ENCODE measurements at regions not wholly inside any gene's neighbourhood (a gene's known extent, or its start where the extent isn't known, plus 50 kb on each side); places are given as distances from the start of the nearest gene placed in this dataset.

DNA sequence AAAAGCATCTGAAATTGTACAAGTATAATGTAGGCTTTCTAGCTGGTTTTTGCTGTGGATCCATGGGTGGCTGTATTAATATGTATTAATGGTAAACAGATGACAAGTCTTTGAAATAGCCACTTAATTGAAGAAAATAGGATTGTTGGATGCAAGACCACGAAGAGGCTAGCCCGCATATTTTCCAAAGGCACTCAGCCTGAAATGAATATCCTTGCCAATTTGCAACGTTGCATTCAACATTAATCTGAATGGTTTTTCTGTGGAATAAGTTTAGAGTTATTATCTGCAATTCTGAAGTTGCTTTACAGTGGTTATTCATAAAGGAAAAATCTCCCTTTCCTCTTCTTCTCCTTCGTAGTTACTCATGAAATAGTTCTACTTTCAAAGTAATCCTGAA lies 86.2 kb upstream of the SPATS2L start:
- ChIA-PET POLR2A (ENCODE audit: low non-redundant PET) (no interaction called here), CTCF (no interaction called here)
- BruUV-seq (replicated peaks) = no TSS peak
- Histone ChIP-seq H3K9me3 (ENCODE audit: low read depth, low read length, poor library complexity, severe bottlenecking) (no peaks in the 10 kb centered on the region), H3K4me3 (ENCODE audit: low read depth, low read length, poor library complexity, severe bottlenecking) (no peak overlapping the region), H3K4me1 (ENCODE audit: insufficient read depth, low read length, poor library complexity, severe bottlenecking) (no peaks in the 10 kb centered on the region), H3K27me3 (replicated peaks; ENCODE audit: insufficient read depth, low read depth, low read length, poor library complexity) (no peaks in the 10 kb centered on the region), H3K36me3 (ENCODE audit: insufficient read depth, low read length, poor library complexity, severe bottlenecking) (no peaks in the 10 kb centered on the region), H3K27ac (ENCODE audit: low read depth, low read length, poor library complexity, severe bottlenecking) (no peak overlapping the region)
- intact Hi-C loops (cut with micrococcal nuclease; ENCODE audit: unreplicated experiment) = no loop called here
- no peak for TF ChIP-seq EZH2 (IDR thresholded peaks at IDR 0.05; ENCODE audit: borderline replicate concordance, low read depth, low read length, poor library complexity, severe bottlenecking)
- TF ChIP-seq, protein P1, sequence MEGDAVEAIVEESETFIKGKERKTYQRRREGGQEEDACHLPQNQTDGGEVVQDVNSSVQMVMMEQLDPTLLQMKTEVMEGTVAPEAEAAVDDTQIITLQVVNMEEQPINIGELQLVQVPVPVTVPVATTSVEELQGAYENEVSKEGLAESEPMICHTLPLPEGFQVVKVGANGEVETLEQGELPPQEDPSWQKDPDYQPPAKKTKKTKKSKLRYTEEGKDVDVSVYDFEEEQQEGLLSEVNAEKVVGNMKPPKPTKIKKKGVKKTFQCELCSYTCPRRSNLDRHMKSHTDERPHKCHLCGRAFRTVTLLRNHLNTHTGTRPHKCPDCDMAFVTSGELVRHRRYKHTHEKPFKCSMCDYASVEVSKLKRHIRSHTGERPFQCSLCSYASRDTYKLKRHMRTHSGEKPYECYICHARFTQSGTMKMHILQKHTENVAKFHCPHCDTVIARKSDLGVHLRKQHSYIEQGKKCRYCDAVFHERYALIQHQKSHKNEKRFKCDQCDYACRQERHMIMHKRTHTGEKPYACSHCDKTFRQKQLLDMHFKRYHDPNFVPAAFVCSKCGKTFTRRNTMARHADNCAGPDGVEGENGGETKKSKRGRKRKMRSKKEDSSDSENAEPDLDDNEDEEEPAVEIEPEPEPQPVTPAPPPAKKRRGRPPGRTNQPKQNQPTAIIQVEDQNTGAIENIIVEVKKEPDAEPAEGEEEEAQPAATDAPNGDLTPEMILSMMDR (conservative IDR thresholded peaks at IDR 0.05; ENCODE audit: low read depth, low read length) = no peak
- DNase-seq (ENCODE audit: low spot score) = no peak

DNA sequence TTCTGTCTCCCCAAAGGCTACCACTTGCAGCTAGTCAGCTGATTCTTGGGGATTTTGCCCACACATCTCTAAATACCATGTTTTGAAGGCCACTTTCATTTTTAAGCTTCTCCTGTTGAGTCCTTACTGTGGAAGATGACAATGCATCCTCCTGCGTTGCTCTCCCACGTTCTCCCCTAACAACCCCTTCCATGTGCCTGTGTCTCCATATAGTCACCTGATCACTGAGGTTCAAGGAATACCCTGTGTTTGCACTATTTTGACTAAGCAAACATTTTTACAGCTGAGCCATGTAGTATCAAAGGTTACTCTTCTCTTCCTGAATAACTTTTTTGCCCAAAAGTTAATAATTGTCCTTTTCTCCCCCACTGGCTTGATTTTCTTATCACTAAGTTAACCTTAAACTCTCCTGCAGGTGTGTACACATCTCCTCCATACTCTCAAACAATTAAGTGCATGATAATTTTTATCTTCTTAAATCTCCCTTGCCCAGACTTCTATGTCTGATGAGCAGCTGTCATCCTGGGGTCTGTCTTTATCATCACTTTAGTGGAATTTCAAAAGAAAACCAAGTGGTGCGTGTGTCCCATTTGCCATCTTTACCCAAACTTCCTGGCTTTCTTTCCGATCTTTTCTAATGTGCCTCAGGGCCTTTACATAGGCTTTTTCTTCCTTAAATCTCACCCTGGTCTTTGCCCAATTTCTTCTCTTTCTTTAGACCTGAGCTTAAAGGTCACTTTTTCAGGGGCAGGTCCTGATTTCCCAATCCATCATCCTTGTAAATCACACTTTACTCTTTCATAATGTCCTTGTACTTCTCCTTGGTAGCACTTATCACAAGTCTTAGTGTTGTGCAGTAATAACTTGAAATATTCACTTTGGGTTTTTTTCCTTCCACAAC lies 85.2 kb upstream of the SPATS2L start:
- ChIA-PET POLR2A (ENCODE audit: low non-redundant PET) (no interaction called here), CTCF (no interaction called here)
- H3K36me3 ChIP-seq (ENCODE audit: insufficient read depth, low read length, poor library complexity, severe bottlenecking) = no peaks in the 10 kb centered on the region
- no peak for DNase-seq (ENCODE audit: low spot score)
- H3K27ac ChIP-seq (ENCODE audit: low read depth, low read length, poor library complexity, severe bottlenecking) = no peak overlapping the region
- intact Hi-C loops (cut with micrococcal nuclease; ENCODE audit: unreplicated experiment) = no loop called here
- no peak overlapping the region for H3K4me3 ChIP-seq (ENCODE audit: low read depth, low read length, poor library complexity, severe bottlenecking)
- H3K4me1 ChIP-seq (ENCODE audit: insufficient read depth, low read length, poor library complexity, severe bottlenecking) = no peaks in the 10 kb centered on the region
- no peak for TF ChIP-seq EZH2 (IDR thresholded peaks at IDR 0.05; ENCODE audit: borderline replicate concordance, low read depth, low read length, poor library complexity, severe bottlenecking)
- TF ChIP-seq, protein P1 (conservative IDR thresholded peaks at IDR 0.05; ENCODE audit: low read depth, low read length) = no peak
- BruUV-seq (replicated peaks) = no TSS peak
- H3K27me3 ChIP-seq (replicated peaks; ENCODE audit: insufficient read depth, low read depth, low read length, poor library complexity) = no peaks in the 10 kb centered on the region
- H3K9me3 ChIP-seq (ENCODE audit: low read depth, low read length, poor library complexity, severe bottlenecking) = no peaks in the 10 kb centered on the region

DNA sequence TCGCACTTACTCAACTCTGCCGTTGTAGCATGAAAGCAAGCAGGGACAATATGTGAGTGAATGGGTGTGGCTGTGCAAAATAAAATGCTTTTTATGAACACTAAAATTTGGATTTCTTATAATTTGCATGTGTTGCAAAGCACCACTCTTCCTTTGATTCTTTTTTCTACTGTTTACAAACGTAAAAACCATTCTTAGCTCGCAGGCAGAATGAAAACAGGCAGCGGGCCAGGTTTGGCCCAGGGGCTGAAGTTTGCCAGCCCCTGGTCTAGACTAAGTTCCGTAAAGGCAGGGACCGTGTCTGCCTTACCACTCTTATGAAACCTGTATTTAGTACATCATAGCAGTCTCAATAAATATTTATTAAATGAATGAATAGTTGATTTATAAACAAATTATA lies 83.7 kb upstream of the SPATS2L start:
- Histone ChIP-seq H3K9me3 (ENCODE audit: low read depth, low read length, poor library complexity, severe bottlenecking) (no peaks in the 10 kb centered on the region), H3K27ac (ENCODE audit: low read depth, low read length, poor library complexity, severe bottlenecking) (no peak overlapping the region), H3K4me1 (ENCODE audit: insufficient read depth, low read length, poor library complexity, severe bottlenecking) (no peaks in the 10 kb centered on the region), H3K4me3 (ENCODE audit: low read depth, low read length, poor library complexity, severe bottlenecking) (no peak overlapping the region), H3K36me3 (ENCODE audit: insufficient read depth, low read length, poor library complexity, severe bottlenecking) (no peaks in the 10 kb centered on the region), H3K27me3 (replicated peaks; ENCODE audit: insufficient read depth, low read depth, low read length, poor library complexity) (peaks cover 3% of the 10 kb centered on the region)
- no TSS peak for BruUV-seq (replicated peaks)
- ChIA-PET POLR2A (ENCODE audit: low non-redundant PET) (no interaction called here), CTCF (no interaction called here)
- intact Hi-C loops (cut with micrococcal nuclease; ENCODE audit: unreplicated experiment) = no loop called here
- no peak for DNase-seq (ENCODE audit: low spot score)
- TF ChIP-seq EZH2 (IDR thresholded peaks at IDR 0.05; ENCODE audit: borderline replicate concordance, low read depth, low read length, poor library complexity, severe bottlenecking) = no peak
- TF ChIP-seq, protein P1 (conservative IDR thresholded peaks at IDR 0.05; ENCODE audit: low read depth, low read length) = no peak

All from A673 (cell line).